NCI-H748 (cell line): ENCODE measurements at regions not wholly inside any gene's neighbourhood (a gene's known extent, or its start where the extent isn't known, plus 50 kb on each side); places are given as distances from the start of the nearest gene placed in this dataset.
"Not testable (repeated sequence)": the region's sequence is repeated elsewhere in the genome, so short reads cannot be mapped to it uniquely, and the experiment has no call there.

Source experiments
- DNase-seq: peaks from one replicate; lab custom pipeline; 2025; ENCODE audit not compliant: unreplicated experiment; lab: John Stamatoyannopoulos, UW

- DNase-seq, result no peak
These were observed 387.8 kb downstream of the PTH2R start for GRCh38 chr2:208794288-208794975.

GRCh38 chr2:208798698-208799097, 392.1 kb downstream of the PTH2R start:
- DNase-seq, result no peak

- DNase-seq, result no peak
These were observed 392.8 kb downstream of the PTH2R start for GRCh38 chr2:208799397-208799796.

GRCh38 chr2:208800887-208801286, 394.3 kb downstream of the PTH2R start:
- DNase-seq, result not testable (repeated sequence)

GRCh38 chr2:208807756-208808155, 401.2 kb downstream of the PTH2R start:
- no peak for DNase-seq

GRCh38 chr2:208811885-208812284, 405.3 kb downstream of the PTH2R start:
- not testable (repeated sequence) for DNase-seq

- DNase-seq, result peak; percentile 21
These were observed 412.6 kb downstream of the PTH2R start for GRCh38 chr2:208819190-208819589.

- peak; percentile 80 for DNase-seq
These were observed 413.6 kb downstream of the PTH2R start for GRCh38 chr2:208820014-208820688.

- no peak for DNase-seq
These were observed 420.5 kb downstream of the PTH2R start for GRCh38 chr2:208827109-208827508.

GRCh38 chr2:208827549-208828221, 421.1 kb downstream of the PTH2R start:
- DNase-seq, result no peak

- peak; percentile 25 for DNase-seq
These were observed 423.6 kb downstream of the PTH2R start for GRCh38 chr2:208830203-208830602.

- DNase-seq, result no peak
These were observed 441.1 kb downstream of the PTH2R start for GRCh38 chr2:208847651-208848050.

GRCh38 chr2:208854717-208855116, 448.1 kb downstream of the PTH2R start:
- no peak for DNase-seq

- DNase-seq, result no peak
These were observed 460.8 kb downstream of the PTH2R start for GRCh38 chr2:208867374-208867773.

GRCh38 chr2:208872591-208872990, 466.0 kb downstream of the PTH2R start:
- DNase-seq, result no peak

GRCh38 chr2:208879666-208880065, 473.1 kb downstream of the PTH2R start:
- DNase-seq, result no peak

GRCh38 chr2:208880171-208880570, 473.6 kb downstream of the PTH2R start:
- no peak for DNase-seq

GRCh38 chr2:208890486-208890885, 483.9 kb downstream of the PTH2R start:
- no peak for DNase-seq

GRCh38 chr2:208892203-208892602, 485.6 kb downstream of the PTH2R start:
- no peak for DNase-seq

- no peak for DNase-seq
These were observed 499.7 kb downstream of the PTH2R start for GRCh38 chr2:208906330-208906729.

GRCh38 chr2:208915401-208915800, 508.4 kb upstream of the MAP2 start:
- no peak for DNase-seq

- no peak for DNase-seq
These were observed 507.0 kb upstream of the MAP2 start for GRCh38 chr2:208916881-208917280.
